IMR-90 (cell line): ENCODE measurements at regions not wholly inside any gene's neighbourhood (a gene's known extent, or its start where the extent isn't known, plus 50 kb on each side); places are given as distances from the start of the nearest gene placed in this dataset.

Experiments
- ATAC-seq: fragments of 200-7000 bp; cut with Tn5 transposase; 2 replicates; pipeline ENCODE4 v1.9.1; 2020; ENCODE audit warnings: low read depth, mild to moderate bottlenecking, moderate library complexity
- BruUV-seq: library from RNA; stranded (reverse); fragments of 400-500 nt; replicated peaks from 2 replicates; lab custom pipeline; 2021; lab: Mats Ljungman, UMichigan
- CTCF ChIA-PET: fragments of 300-600 bp; formaldehyde crosslinking; extraction: SDS; loops from one replicate; lab custom pipeline; 2021; ENCODE audit warnings: antibody characterized with exemption; lab: Yijun Ruan, JAX
- POLR2A ChIA-PET: fragments of 300-600 bp; sonication (Branson Sonifier 250); formaldehyde crosslinking; loops from one replicate; lab custom pipeline; 2022; ENCODE audit warnings: antibody characterized with exemption; ENCODE audit not compliant: unreplicated experiment; lab: Charles Lee
- DNase-seq: peaks from one replicate; pipeline ENCODE4 v3.0.0; 2013
- H2AFZ ChIP-seq: replicated peaks from 2 replicates; pipeline ENCODE3; 2013; ENCODE audit warnings: low read length, mild to moderate bottlenecking; ENCODE audit not compliant: poor library complexity
- H2AK5ac ChIP-seq: 2 replicates; pipeline ENCODE4 v1.6.1; 2013; ENCODE audit warnings: low read depth, low read length, inconsistent platforms
- H2AK9ac ChIP-seq: replicated peaks from 2 replicates; pipeline ENCODE3; 2013; ENCODE audit warnings: mild to moderate bottlenecking, low read depth, low read length, moderate library complexity; ENCODE audit not compliant: poor library complexity
- H2BK120ac ChIP-seq: 2 replicates; pipeline ENCODE4 v1.6.1; 2013; ENCODE audit warnings: low read depth, low read length, inconsistent platforms
- H2BK15ac ChIP-seq: 3 replicates; pipeline ENCODE4 v1.6.1; 2013; ENCODE audit warnings: low read depth, low read length, inconsistent platforms
- H2BK20ac ChIP-seq: 2 replicates; pipeline ENCODE4 v1.6.1; 2013; ENCODE audit warnings: low read depth, mild to moderate bottlenecking, inconsistent platforms, low read length, moderate library complexity
- H2BK5ac ChIP-seq: 2 replicates; pipeline ENCODE4 v1.6.1; 2013; ENCODE audit warnings: mild to moderate bottlenecking, low read depth, low read length, inconsistent platforms; ENCODE audit not compliant: poor library complexity, severe bottlenecking
- H3K14ac ChIP-seq: replicated peaks from 2 replicates; pipeline ENCODE4 v1.6.1; 2013; ENCODE audit warnings: low read depth, low read length, inconsistent platforms
- H3K18ac ChIP-seq: 2 replicates; pipeline ENCODE4 v1.6.1; 2013; ENCODE audit warnings: low read depth, low read length, control low read depth
- H3K23ac ChIP-seq: 2 replicates; pipeline ENCODE4 v1.6.1; 2013; ENCODE audit warnings: low read depth, low read length, inconsistent platforms
- H3K27ac ChIP-seq: 2 replicates; pipeline ENCODE4 v1.5.1; 2013; ENCODE audit warnings: mild to moderate bottlenecking, control low read depth, low read length; ENCODE audit not compliant: insufficient read depth
- H3K27me3 ChIP-seq: 2 replicates; pipeline ENCODE4 v1.6.1; 2013; ENCODE audit warnings: low read length; ENCODE audit not compliant: control insufficient read depth, insufficient read depth
- H3K36me3 ChIP-seq: 2 replicates; pipeline ENCODE4 v1.6.1; 2013; ENCODE audit warnings: low read length, mixed read lengths; ENCODE audit not compliant: control insufficient read depth, insufficient read depth
- H3K4ac ChIP-seq: 2 replicates; pipeline ENCODE4 v1.6.1; 2013; ENCODE audit warnings: low read depth, low read length, inconsistent platforms
- H3K4me1 ChIP-seq: 2 replicates; pipeline ENCODE4 v1.6.1; 2013; ENCODE audit warnings: low read length, mixed read lengths; ENCODE audit not compliant: control insufficient read depth, insufficient read depth
- H3K4me2 ChIP-seq: 2 replicates; pipeline ENCODE4 v1.6.1; 2013; ENCODE audit warnings: low read depth, mild to moderate bottlenecking, control low read depth, low read length, moderate library complexity
- H3K4me3 ChIP-seq: 2 replicates; pipeline ENCODE4 v1.5.1; 2013; ENCODE audit warnings: low read depth, mild to moderate bottlenecking, control low read depth, low read length, moderate library complexity; ENCODE audit not compliant: insufficient read depth
- H3K56ac ChIP-seq: 2 replicates; pipeline ENCODE4 v1.6.1; 2013; ENCODE audit warnings: low read length, inconsistent platforms; ENCODE audit not compliant: insufficient read depth; ENCODE audit errors: extremely low read depth
- H3K79me1 ChIP-seq, 2 experiments: 2 replicates each; pipeline ENCODE4 v1.6.1; 2013; ENCODE audit warnings: low read length in 2 of 2, inconsistent platforms in 1 of 2, low read depth in 1 of 2
- H3K9ac ChIP-seq: 2 replicates; pipeline ENCODE4 v1.6.1; 2013; ENCODE audit warnings: low read depth, low read length, control low read depth
- H3K9me1 ChIP-seq: 2 replicates; pipeline ENCODE4 v1.6.1; 2013; ENCODE audit warnings: low read length, inconsistent platforms; ENCODE audit not compliant: insufficient read depth
- H3K9me3 ChIP-seq: 2 replicates; pipeline ENCODE4 v1.6.1; 2013; ENCODE audit warnings: low read length; ENCODE audit not compliant: control insufficient read depth, insufficient read depth
- H4K20me1 ChIP-seq: 2 replicates; pipeline ENCODE4 v1.6.1; 2013; ENCODE audit warnings: low read length, inconsistent platforms; ENCODE audit not compliant: insufficient read depth
- H4K5ac ChIP-seq: 2 replicates; pipeline ENCODE4 v1.6.1; 2013; ENCODE audit warnings: mild to moderate bottlenecking, low read depth, low read length, control low read depth
- H4K8ac ChIP-seq, 2 experiments: 2 replicates each; pipeline ENCODE4 v1.6.1; 2013; ENCODE audit warnings: low read depth in 2 of 2, low read length in 2 of 2, control low read depth in 1 of 2, inconsistent platforms in 1 of 2
- H4K91ac ChIP-seq: 2 replicates; pipeline ENCODE4 v1.6.1; 2013; ENCODE audit warnings: low read depth, low read length, inconsistent platforms; ENCODE audit not compliant: insufficient read depth
- CEBPB ChIP-seq: IDR thresholded peaks from 2 replicates; pipeline ENCODE4 v1.6.1; 2012; ENCODE audit warnings: low read depth, low read length, improper control_type of control experiment
- CTCF ChIP-seq: conservative IDR thresholded peaks from 2 replicates; pipeline ENCODE4 v1.5.1; 2012; ENCODE audit warnings: mild to moderate bottlenecking, low read depth, low read length, improper control_type of control experiment
- MAFK ChIP-seq: IDR thresholded peaks from 2 replicates; pipeline ENCODE4 v1.6.1; 2012; ENCODE audit warnings: low read depth, low read length, improper control_type of control experiment
- MAZ ChIP-seq: IDR thresholded peaks from 2 replicates; pipeline ENCODE4 v1.6.1; 2012; ENCODE audit warnings: low read depth, mild to moderate bottlenecking, low read length, improper control_type of control experiment, moderate library complexity, borderline replicate concordance
- MXI1 ChIP-seq: IDR thresholded peaks from 2 replicates; pipeline ENCODE4 v1.6.1; 2012; ENCODE audit warnings: low read depth, mild to moderate bottlenecking, low read length, moderate library complexity, borderline replicate concordance
- POLR2A ChIP-seq: IDR thresholded peaks from 2 replicates; pipeline ENCODE4 v1.6.1; 2012; ENCODE audit warnings: mild to moderate bottlenecking, low read depth, low read length
- RFX5 ChIP-seq: IDR thresholded peaks from 2 replicates; pipeline ENCODE4 v1.8.0; 2012; ENCODE audit warnings: low read depth, mild to moderate bottlenecking, low read length, moderate library complexity
- USF2 ChIP-seq: fragments of 150-350 bp; IDR thresholded peaks from 2 replicates; pipeline ENCODE4 v1.6.1; 2017; ENCODE audit warnings: mild to moderate bottlenecking, antibody characterized with exemption, low read length, low read depth
- WGBS, 2 experiments: methylation state at CpG; one replicate each; pipeline versions ENCODE4 v1.1.5 to v1.1.7; 2013; ENCODE audit warnings: missing lambda C conversion rate in 2 of 2; ENCODE audit not compliant: insufficient read length in 1 of 2; ENCODE audit errors: extremely low coverage in 2 of 2; 5-methylcytosine and 5-hydroxymethylcytosine counted together
- dilution Hi-C: fragments of 300-500 bp; cut with HindIII; formaldehyde crosslinking; loops from one replicate; pipeline ENCODE4 v1.14.3; 2018; ENCODE audit warnings: low sequenced_read_pairs; ENCODE audit not compliant: unreplicated experiment
- in situ Hi-C: fragments of 300-500 bp; cut with MboI; formaldehyde crosslinking; loops from 3 replicates; pipeline ENCODE4 v1.14.3; 2019; ENCODE audit warnings: low sequenced_read_pairs, inconsistent platforms, mixed read lengths
- intact Hi-C: fragments of 100-400 bp; cut with micrococcal nuclease; formaldehyde crosslinking; loops from 2 replicates; pipeline ENCODE4 v1.10.0; 2022

GRCh38 chr10:3914733-3915132 is 129.7 kb upstream of the KLF6 start:
- WGBS, 2 experiments, result 69% methylated on average over 4 of the region's 5 CpGs; no CpG with 5 or more reads in 1 of the 2 experiments
- Histone ChIP-seq H3K9me1 (no peaks in the 10 kb centered on the region), H2AK5ac (peak overlapping the region; percentile 44; the same call in 1 of the 2 replicates), H3K4ac (no peak overlapping the region), H3K36me3 (no peaks in the 10 kb centered on the region), H2BK20ac (no peak overlapping the region), H2BK15ac (no peak overlapping the region), H3K18ac (no peak overlapping the region), H3K4me1 (peaks cover 5% of the 10 kb centered on the region), H3K79me1 (no peaks in the 10 kb centered on the region), H4K20me1 (no peaks in the 10 kb centered on the region), H2BK5ac (no peak overlapping the region), H3K9me3 (peaks cover 2% of the 10 kb centered on the region; the same call in 1 of the 2 replicates), H3K9ac (no peak overlapping the region), H3K56ac (no peak overlapping the region), H3K23ac (no peak overlapping the region), H3K14ac (no peak overlapping the region), H2AFZ (no peak overlapping the region), H3K27me3 (no peaks in the 10 kb centered on the region), H3K27ac (no peak overlapping the region), H4K8ac (no peak overlapping the region), H4K91ac (no peak overlapping the region), H2BK120ac (no peak overlapping the region), H3K4me2 (no peak overlapping the region), H2AK9ac (no peak overlapping the region), H3K4me3 (no peak overlapping the region), H4K5ac (no peak overlapping the region)
- intact Hi-C loops, result no loop called here
- DNase-seq (no peak), ATAC-seq (no peak)
- dilution Hi-C loops, result no loop called here
- ChIA-PET CTCF (no interaction called here), POLR2A (no interaction called here)
- in situ Hi-C loops, result loop anchor here (25.0 kb wide), 1 partner anchor 848 kb away; no protein-coding TSS in a partner anchor
- BruUV-seq, result no TSS peak
- TF ChIP-seq POLR2A, result no peak
- TF ChIP-seq USF2, result no peak
- no peak for TF ChIP-seq RFX5
- no peak for TF ChIP-seq CEBPB
- TF ChIP-seq CTCF, result no peak
- no peak for TF ChIP-seq MXI1
- no peak for TF ChIP-seq MAZ
- no peak for TF ChIP-seq MAFK
